Adrenal gland (tissue), 9 donors: ENCODE measurements at regions not wholly inside any gene's neighbourhood (a gene's known extent, or its start where the extent isn't known, plus 50 kb on each side); places are given as distances from the start of the nearest gene placed in this dataset.

Experiments
- DNase-seq, 7 donors: peaks; one replicate each; pipeline ENCODE4 v3.0.0-alpha.2; 2019 to 2020
- H3K27ac ChIP-seq, 5 donors: fragments of 200-600 bp; sonication (generic) in 4 of 5; 1 replicate in 3 of 5; 2 replicates in 2 of 5; pipeline versions ENCODE4 v1.5.1 to v1.8.0; 2016 to 2020; ENCODE audit warnings: mild to moderate bottlenecking in 1 of 5
- H3K27me3 ChIP-seq: fragments of 200-600 bp; 2 replicates; pipeline ENCODE4 v1.8.0; 2021
- H3K36me3 ChIP-seq, 2 donors: fragments of 200-600 bp; replicated peaks in 1 of 2; 1 replicate in 1 of 2; 2 replicates in 1 of 2; pipeline versions ENCODE4 v1.5.1 to v1.8.0; 2018 to 2022
- H3K4me1 ChIP-seq, 2 donors: fragments of 200-600 bp; replicated peaks in 1 of 2; 1 replicate in 1 of 2; 2 replicates in 1 of 2; pipeline versions ENCODE4 v1.5.1 to v1.8.0; 2018 to 2021
- H3K4me3 ChIP-seq, 4 donors: fragments of 200-600 bp; sonication (generic) in 3 of 4; one replicate each; pipeline ENCODE4 v1.5.1; 2016 to 2018
- H3K9me3 ChIP-seq, 3 donors: fragments of 200-600 bp; sonication (generic) in 1 of 3; replicated peaks in 1 of 3; 1 replicate in 2 of 3; 2 replicates in 1 of 3; pipeline versions ENCODE4 v1.5.1 to v1.8.0; 2016 to 2021
- POLR2A ChIP-seq, 2 donors: fragments of 450-650 bp; IDR thresholded peaks; one replicate each; pipeline ENCODE4 v1.6.1; 2017; ENCODE audit warnings: antibody characterized with exemption in 2 of 2, mild to moderate bottlenecking in 2 of 2, moderate library complexity in 1 of 2
- WGBS, 4 donors: extraction: QIAGEN DNeasy Blood & Tissue Kit in 2 of 4; methylation state at CpG; one replicate each; pipeline versions ENCODE4 v1.1.5 to v1.1.7; 2013 to 2017; 5-methylcytosine and 5-hydroxymethylcytosine counted together
- intact Hi-C, 2 donors: fragments of 100-400 bp; cut with DNase I; formaldehyde crosslinking; loops; one replicate each; pipeline versions ENCODE4 v1.14.1 to v1.15.0; 2022 to 2023
- TF ChIP-seq, protein P1 (sequence below), 6 experiments: fragments of 450-650 bp in 4 of 6; fragments of 200-600 bp in 2 of 6; sonication (generic) in 1 of 6; IDR thresholded peaks; 1 replicate in 5 of 6; 2 replicates in 1 of 6; pipeline versions ENCODE4 v1.5.1 to v1.8.0; 2016 to 2021; ENCODE audit warnings: antibody characterized with exemption in 6 of 6, mild to moderate bottlenecking in 2 of 6, moderate library complexity in 1 of 6
- donor health status: healthy with polysubstance abuse.
- donor health status: Bipolar disorder and iron deficiency.
- donor health status: DM: yes; HTN: yes; CAD: no.
- donor health status: DM: no; HTN: no; CAD: no.
- donor health status: DM: no; HTN: no; CAD: no.

DNA sequence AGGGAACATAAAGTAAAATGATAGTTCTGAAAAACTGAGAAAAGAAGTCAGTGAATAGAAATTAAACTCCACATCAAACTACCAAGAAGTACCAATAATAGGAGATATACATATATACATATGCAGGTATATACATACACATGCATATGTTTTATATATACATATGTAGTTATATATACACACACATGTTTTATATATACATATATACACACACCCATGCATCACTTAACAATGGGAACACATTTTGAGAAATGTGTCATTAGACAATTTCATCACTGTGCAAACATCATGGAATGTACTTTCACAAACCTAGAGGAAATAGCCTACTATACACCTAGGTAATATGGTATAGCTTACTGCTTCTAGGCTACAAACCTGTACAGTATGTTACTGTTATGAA is 626.8 kb upstream of the PCDH9 start:
- TF ChIP-seq, protein P1, sequence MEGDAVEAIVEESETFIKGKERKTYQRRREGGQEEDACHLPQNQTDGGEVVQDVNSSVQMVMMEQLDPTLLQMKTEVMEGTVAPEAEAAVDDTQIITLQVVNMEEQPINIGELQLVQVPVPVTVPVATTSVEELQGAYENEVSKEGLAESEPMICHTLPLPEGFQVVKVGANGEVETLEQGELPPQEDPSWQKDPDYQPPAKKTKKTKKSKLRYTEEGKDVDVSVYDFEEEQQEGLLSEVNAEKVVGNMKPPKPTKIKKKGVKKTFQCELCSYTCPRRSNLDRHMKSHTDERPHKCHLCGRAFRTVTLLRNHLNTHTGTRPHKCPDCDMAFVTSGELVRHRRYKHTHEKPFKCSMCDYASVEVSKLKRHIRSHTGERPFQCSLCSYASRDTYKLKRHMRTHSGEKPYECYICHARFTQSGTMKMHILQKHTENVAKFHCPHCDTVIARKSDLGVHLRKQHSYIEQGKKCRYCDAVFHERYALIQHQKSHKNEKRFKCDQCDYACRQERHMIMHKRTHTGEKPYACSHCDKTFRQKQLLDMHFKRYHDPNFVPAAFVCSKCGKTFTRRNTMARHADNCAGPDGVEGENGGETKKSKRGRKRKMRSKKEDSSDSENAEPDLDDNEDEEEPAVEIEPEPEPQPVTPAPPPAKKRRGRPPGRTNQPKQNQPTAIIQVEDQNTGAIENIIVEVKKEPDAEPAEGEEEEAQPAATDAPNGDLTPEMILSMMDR (IDR thresholded peaks at IDR 0.05): no peak
- no peak for TF ChIP-seq POLR2A (IDR thresholded peaks at IDR 0.05)
- Histone ChIP-seq H3K27me3 (no peaks in the 10 kb centered on the region), H3K4me3 (no peak overlapping the region), H3K9me3 (no peaks in the 10 kb centered on the region), H3K36me3 (no peaks in the 10 kb centered on the region), H3K27ac (no peak overlapping the region), H3K4me1 (peaks cover 5 to 14% of the 10 kb centered on the region in 2 donors)
- no peak for DNase-seq
- intact Hi-C loops: no loop called here

DNA sequence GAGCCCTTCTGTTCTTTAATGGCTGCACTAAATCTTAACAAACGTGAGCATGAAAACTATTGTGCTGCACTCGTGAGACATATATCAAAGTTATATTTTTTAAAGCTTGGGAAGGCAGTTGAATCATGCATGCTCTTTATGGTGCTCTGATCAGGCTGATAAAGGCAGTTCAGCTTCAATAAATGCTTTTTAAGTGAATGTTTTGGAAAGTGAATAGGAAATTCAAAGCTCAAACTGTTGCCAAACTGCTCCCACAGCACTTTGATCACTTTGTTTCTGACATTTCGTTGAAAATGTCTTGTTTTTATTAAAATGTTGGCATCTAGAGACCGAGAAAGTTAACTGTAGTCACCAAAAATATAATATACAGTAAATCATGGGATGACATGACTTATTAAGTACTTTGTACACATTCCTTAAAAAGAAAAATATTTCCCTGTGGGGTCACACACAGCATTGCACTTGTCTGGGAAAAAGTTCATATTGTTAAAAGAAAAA is 625.7 kb upstream of the PCDH9 start:
- Histone ChIP-seq H3K4me1 (peaks cover 5 to 14% of the 10 kb centered on the region in 2 donors), H3K36me3 (no peaks in the 10 kb centered on the region), H3K27me3 (no peaks in the 10 kb centered on the region), H3K4me3 (no peak overlapping the region), H3K9me3 (no peaks in the 10 kb centered on the region), H3K27ac (peak overlapping the region in 1 of 5 donors; percentile 10)
- no peak for TF ChIP-seq POLR2A (IDR thresholded peaks at IDR 0.05)
- TF ChIP-seq, protein P1 (IDR thresholded peaks at IDR 0.05): peak in 1 of 6 experiments; percentile 5
- intact Hi-C loops: no loop called here
- 2 to 8% (median 6%) methylated on average over 4 of the region's 4 CpGs for WGBS, 4 donors
- no peak for DNase-seq

DNA sequence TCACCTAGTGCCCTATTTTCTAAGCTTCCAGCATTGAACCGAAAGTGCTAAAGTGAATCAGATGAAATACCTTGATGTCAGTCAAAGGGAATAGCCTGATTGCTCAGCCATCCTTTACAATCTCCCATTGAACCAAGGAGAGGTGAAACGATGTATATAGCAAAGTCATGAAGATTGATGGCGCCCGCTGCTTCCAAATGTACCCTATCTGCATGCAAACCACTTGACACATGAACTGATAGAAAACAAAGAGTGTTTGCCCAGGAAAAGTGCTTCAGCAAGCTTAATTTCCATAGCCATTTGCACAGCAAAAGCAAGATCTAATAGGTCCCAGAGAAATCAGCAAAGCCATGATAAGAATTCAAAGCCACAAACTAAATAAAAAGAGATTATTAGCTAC is 624.9 kb upstream of the PCDH9 start:
- Histone ChIP-seq H3K27ac (no peak overlapping the region), H3K4me1 (peaks cover 5 to 14% of the 10 kb centered on the region in 2 donors), H3K36me3 (no peaks in the 10 kb centered on the region), H3K27me3 (no peaks in the 10 kb centered on the region), H3K4me3 (no peak overlapping the region), H3K9me3 (no peaks in the 10 kb centered on the region)
- 82 to 91% (median 88%) methylated on average over 4 of the region's 4 CpGs for WGBS, 4 donors
- DNase-seq: no peak
- TF ChIP-seq POLR2A (IDR thresholded peaks at IDR 0.05): no peak
- TF ChIP-seq, protein P1 (IDR thresholded peaks at IDR 0.05): no peak
- intact Hi-C loops: no loop called here

DNA sequence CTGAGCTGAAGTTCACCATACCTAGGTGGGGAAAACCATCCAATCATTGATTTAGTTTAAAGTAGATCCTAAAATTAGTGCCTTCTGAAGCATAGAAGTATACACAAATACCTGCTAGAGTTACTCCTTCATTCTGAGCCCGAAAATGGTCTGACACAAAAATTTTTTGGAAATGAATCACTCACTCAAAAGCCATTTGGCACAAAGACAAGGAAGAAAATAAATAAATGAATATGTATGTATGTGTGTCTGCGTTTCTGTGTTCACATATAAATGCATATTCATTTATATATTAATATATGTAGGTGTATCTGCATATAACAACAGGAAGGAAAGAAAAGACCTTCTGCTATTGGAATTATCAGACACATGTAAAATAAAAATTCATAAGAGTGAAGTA is 614.4 kb upstream of the PCDH9 start:
- no peak for DNase-seq
- H3K9me3 ChIP-seq: peaks cover 0 to 4% (median 0%) of the 10 kb centered on the region in 3 donors
- 67 to 81% (median 71%) methylated on average over 2 of the region's 2 CpGs for WGBS, 4 donors
- no peak for TF ChIP-seq POLR2A (IDR thresholded peaks at IDR 0.05)
- TF ChIP-seq, protein P1 (IDR thresholded peaks at IDR 0.05): no peak
- H3K4me1 ChIP-seq: no peaks in the 10 kb centered on the region
- no peaks in the 10 kb centered on the region for H3K36me3 ChIP-seq
- no peak overlapping the region for H3K4me3 ChIP-seq
- H3K27me3 ChIP-seq: no peaks in the 10 kb centered on the region
- H3K27ac ChIP-seq: no peak overlapping the region
- intact Hi-C loops: no loop called here
